Stimulated activated CD8-positive, alpha-beta memory T cell treated with anti-CD3 and anti-CD28 coated beads, Interleukin-4, amount 100 ng/mL, for 24 hours (primary cell): ENCODE measurements at regions not wholly inside any gene's neighbourhood (a gene's known extent, or its start where the extent isn't known, plus 50 kb on each side); places are given as distances from the start of the nearest gene placed in this dataset.

ENCODE experiments used
- DNase-seq: peaks from one replicate; pipeline ENCODE4 v3.0.0-alpha.2; 2020; ENCODE audit warnings: low read depth

- no peak for DNase-seq
Measured at GRCh38 chr5:61596265-61596664, 264.2 kb downstream of the ZSWIM6 start.

GRCh38 chr5:61597684-61598083 lies 265.6 kb downstream of the ZSWIM6 start:
- no peak for DNase-seq

GRCh38 chr5:61598126-61598525 lies 266.1 kb downstream of the ZSWIM6 start:
- DNase-seq = no peak

GRCh38 chr5:61599370-61600122 lies 267.5 kb downstream of the ZSWIM6 start:
- no peak for DNase-seq

GRCh38 chr5:61600123-61600444 lies 268.0 kb downstream of the ZSWIM6 start:
- no peak for DNase-seq

- no peak for DNase-seq
Measured at GRCh38 chr5:61600945-61601511, 269.0 kb downstream of the ZSWIM6 start.

GRCh38 chr5:61603211-61603908 lies 271.3 kb downstream of the ZSWIM6 start:
- no peak for DNase-seq

- no peak for DNase-seq
Measured at GRCh38 chr5:61604076-61605025, 272.3 kb downstream of the ZSWIM6 start.

- DNase-seq = no peak
Measured at GRCh38 chr5:61609840-61610677, 278.0 kb downstream of the ZSWIM6 start.

GRCh38 chr5:61610678-61611024 lies 278.6 kb downstream of the ZSWIM6 start:
- DNase-seq = no peak

GRCh38 chr5:61612431-61612830 lies 280.4 kb downstream of the ZSWIM6 start:
- DNase-seq = no peak

GRCh38 chr5:61613679-61614078 lies 281.6 kb downstream of the ZSWIM6 start:
- no peak for DNase-seq

- DNase-seq = no peak
Measured at GRCh38 chr5:61614606-61615005, 282.5 kb downstream of the ZSWIM6 start.

GRCh38 chr5:61617039-61617438 lies 285.0 kb downstream of the ZSWIM6 start:
- no peak for DNase-seq

GRCh38 chr5:61617995-61618525 lies 286.0 kb downstream of the ZSWIM6 start:
- DNase-seq = no peak

GRCh38 chr5:61618577-61618976 lies 286.5 kb downstream of the ZSWIM6 start:
- DNase-seq = no peak

GRCh38 chr5:61619289-61619688 lies 287.2 kb downstream of the ZSWIM6 start:
- no peak for DNase-seq

GRCh38 chr5:61619777-61620518 lies 287.9 kb downstream of the ZSWIM6 start:
- no peak for DNase-seq

- DNase-seq = no peak
Measured at GRCh38 chr5:61620699-61621182, 288.7 kb downstream of the ZSWIM6 start.

GRCh38 chr5:61621202-61621650 lies 289.2 kb downstream of the ZSWIM6 start:
- DNase-seq = no peak
